NT2/D1 (cell line): ENCODE measurements at regions not wholly inside any gene's neighbourhood (a gene's known extent, or its start where the extent isn't known, plus 50 kb on each side); places are given as distances from the start of the nearest gene placed in this dataset.

Experiments used
- SUZ12 ChIP-seq: IDR thresholded peaks from 2 replicates; pipeline ENCODE4 v1.6.1; 2011; ENCODE audit not compliant: insufficient read length, insufficient read depth; ENCODE audit errors: extremely low read depth
- YY1 ChIP-seq: IDR thresholded peaks from 2 replicates; pipeline ENCODE4 v1.6.1; 2011; ENCODE audit not compliant: insufficient read length, insufficient read depth
- ZNF274 ChIP-seq: IDR thresholded peaks from 2 replicates; pipeline ENCODE4 v1.6.1; 2011; ENCODE audit warnings: mild to moderate bottlenecking, low read depth, low read length

DNA sequence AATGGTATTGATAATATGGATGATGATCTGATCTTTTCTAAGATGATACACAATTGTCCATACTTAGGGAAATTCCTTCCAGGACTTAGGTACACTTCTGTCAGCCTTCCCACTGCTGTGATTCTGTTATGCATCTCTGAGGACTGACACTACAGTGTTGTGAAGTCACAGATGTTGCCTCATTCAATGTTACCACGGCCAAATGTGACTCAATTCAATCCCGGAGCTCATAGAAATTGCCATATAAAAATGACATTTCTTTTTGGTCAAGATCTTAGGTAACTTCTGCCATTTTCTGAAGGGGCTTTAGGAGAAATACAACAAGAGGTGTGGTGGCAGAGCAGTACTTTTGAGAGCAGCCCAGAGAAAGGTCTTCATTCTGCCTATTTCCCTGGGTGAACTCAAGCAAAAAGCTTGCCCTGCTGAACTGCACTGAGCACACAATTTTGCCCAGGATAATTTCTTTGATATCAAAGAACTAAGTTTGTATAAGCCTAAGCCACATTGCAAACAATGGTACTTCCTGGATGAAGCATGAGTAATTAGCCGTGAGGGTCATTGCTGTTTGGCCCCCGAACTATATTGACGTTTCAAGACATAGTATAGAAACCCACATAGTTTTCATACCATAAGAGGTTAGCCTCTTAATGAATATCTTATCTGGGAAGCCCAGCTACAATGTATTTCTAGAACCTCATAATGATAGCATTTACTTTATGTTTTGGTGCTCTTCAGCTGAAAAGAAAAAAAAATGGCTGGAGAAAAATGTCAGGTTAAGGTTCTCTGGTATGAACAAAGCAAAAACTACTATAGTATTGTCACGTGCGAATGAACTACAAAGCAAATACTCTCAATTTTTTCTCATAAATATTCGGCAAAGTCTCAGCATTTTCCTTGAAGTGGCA is 437.4 kb downstream of the MEIS1 start:
- TF ChIP-seq ZNF274 (no peak), YY1 (no peak), SUZ12 (no peak)
